ENCODE measurements at regions not wholly inside any gene's neighbourhood (a gene's known extent, or its start where the extent isn't known, plus 50 kb on each side); places are given as distances from the start of the nearest gene placed in this dataset.

DNA sequence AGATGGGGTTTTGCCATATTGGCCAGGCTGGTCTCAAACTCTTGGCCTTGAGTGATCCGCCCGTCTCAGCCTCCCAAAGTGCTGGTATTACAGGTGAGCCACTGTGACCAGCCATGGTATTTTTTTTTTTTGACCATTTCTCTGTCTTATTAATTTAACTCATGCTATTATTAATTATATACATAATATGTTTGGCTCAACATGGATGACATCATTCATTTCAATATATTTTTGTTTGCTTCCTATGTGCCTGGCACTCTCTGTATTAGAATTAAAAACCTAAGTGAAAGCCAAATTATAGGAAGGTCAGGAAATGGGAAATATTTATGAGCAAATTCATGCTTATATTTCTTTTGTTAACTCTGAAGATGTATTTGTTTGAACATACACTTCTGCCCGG lies 55.8 kb upstream of the AKIRIN2 start:
- Histone ChIP-seq H3K9me2 (ENCODE audit: insufficient read depth, low read length) (no peaks in the 10 kb centered on the region), H3K79me2 (ENCODE audit: insufficient read depth, low read depth, low read length) (no peaks in the 10 kb centered on the region), H3K27ac (ENCODE audit: low read depth, low read length, poor library complexity, severe bottlenecking) (peak overlapping the region; percentile 78), H3K4me1 (ENCODE audit: insufficient read depth, low read length, poor library complexity, severe bottlenecking) (peaks cover 49% of the 10 kb centered on the region), H2AFZ (ENCODE audit: low read length) (peak overlapping the region; percentile 71; the same call in 1 of the 2 replicates), H3K9me3 (ENCODE audit: low read length) (peaks cover 14% of the 10 kb centered on the region), H3K36me3 (ENCODE audit: insufficient read depth, low read length) (no peaks in the 10 kb centered on the region; the same call in 1 of the 2 replicates), H4K20me1 (ENCODE audit: insufficient read depth, low read length) (no peaks in the 10 kb centered on the region), H3K4me3 (ENCODE audit: low read depth, low read length, poor library complexity, severe bottlenecking) (no peak overlapping the region), H3K4me2 (ENCODE audit: low read length) (peak overlapping the region; percentile 61; the same call in 1 of the 2 replicates)
- CTCF ChIA-PET (ENCODE audit: unreplicated experiment) = interaction anchor here (1.0 kb wide), 1 partner anchor 14 kb away, joined by 4 read pairs; no protein-coding TSS in a partner anchor
- no TSS peak for BruUV-seq (replicated peaks)
- intact Hi-C loops (cut with micrococcal nuclease; ENCODE audit: unreplicated experiment) = loop anchor here (1.0 to 5.0 kb wide), 5 partner anchors 39 to 855 kb away; partner anchors contain the start of gene CNR1
- no peak for DNase-seq (ENCODE audit: low spot score)
- no peak for TF ChIP-seq EZH2phosphoT487 (IDR thresholded peaks at IDR 0.05; ENCODE audit: borderline replicate concordance, low read depth, low read length)
- TF ChIP-seq, protein P1, sequence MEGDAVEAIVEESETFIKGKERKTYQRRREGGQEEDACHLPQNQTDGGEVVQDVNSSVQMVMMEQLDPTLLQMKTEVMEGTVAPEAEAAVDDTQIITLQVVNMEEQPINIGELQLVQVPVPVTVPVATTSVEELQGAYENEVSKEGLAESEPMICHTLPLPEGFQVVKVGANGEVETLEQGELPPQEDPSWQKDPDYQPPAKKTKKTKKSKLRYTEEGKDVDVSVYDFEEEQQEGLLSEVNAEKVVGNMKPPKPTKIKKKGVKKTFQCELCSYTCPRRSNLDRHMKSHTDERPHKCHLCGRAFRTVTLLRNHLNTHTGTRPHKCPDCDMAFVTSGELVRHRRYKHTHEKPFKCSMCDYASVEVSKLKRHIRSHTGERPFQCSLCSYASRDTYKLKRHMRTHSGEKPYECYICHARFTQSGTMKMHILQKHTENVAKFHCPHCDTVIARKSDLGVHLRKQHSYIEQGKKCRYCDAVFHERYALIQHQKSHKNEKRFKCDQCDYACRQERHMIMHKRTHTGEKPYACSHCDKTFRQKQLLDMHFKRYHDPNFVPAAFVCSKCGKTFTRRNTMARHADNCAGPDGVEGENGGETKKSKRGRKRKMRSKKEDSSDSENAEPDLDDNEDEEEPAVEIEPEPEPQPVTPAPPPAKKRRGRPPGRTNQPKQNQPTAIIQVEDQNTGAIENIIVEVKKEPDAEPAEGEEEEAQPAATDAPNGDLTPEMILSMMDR (conservative IDR thresholded peaks at IDR 0.05; ENCODE audit: low read length) = no peak
- POLR2A ChIA-PET = interaction anchor here (0.7 to 2.1 kb wide), 15 partner anchors 11 to 289 kb away, joined by 3 to 20 read pairs (median 5); partner anchors contain the start of gene AKIRIN2

DNA sequence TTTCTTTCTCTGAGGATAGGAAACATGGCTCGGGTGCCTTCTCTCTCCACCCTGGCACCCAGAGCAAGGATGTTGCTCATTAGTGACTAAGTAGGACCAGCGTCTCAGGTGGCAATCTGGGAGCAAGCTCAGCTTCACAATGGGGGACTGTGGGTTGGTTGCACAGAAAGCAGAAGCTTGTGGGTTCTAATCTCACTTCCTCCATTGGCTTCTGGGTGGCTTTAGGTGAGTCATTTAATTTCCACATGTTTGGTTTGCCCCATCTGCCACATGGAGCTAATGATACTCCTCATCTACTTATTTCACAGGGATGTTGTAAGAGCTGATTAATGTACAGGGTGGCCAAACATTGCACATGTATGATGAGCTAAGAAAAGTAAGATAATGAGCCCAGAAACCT lies 54.8 kb upstream of the AKIRIN2 start:
- H3K27ac ChIP-seq (ENCODE audit: low read depth, low read length, poor library complexity, severe bottlenecking) = peak overlapping the region; percentile 78
- no peaks in the 10 kb centered on the region for H4K20me1 ChIP-seq (ENCODE audit: insufficient read depth, low read length)
- H3K4me1 ChIP-seq (ENCODE audit: insufficient read depth, low read length, poor library complexity, severe bottlenecking) = peaks cover 49% of the 10 kb centered on the region
- DNase-seq (ENCODE audit: low spot score) = peak; percentile 94
- H3K79me2 ChIP-seq (ENCODE audit: insufficient read depth, low read depth, low read length) = no peaks in the 10 kb centered on the region
- peak overlapping the region; percentile 23 for H3K4me3 ChIP-seq (ENCODE audit: low read depth, low read length, poor library complexity, severe bottlenecking)
- ChIA-PET CTCF (ENCODE audit: unreplicated experiment) (interaction anchor here (0.5 to 1.0 kb wide), 4 partner anchors 15 to 46 kb away, joined by 3 to 4 read pairs (median 3); no protein-coding TSS in a partner anchor), POLR2A (interaction anchor here (0.5 to 2.1 kb wide), 38 partner anchors 9 to 1601 kb away, joined by 3 to 20 read pairs (median 4); partner anchors contain the start of gene AKIRIN2)
- H3K4me2 ChIP-seq (ENCODE audit: low read length) = peak overlapping the region; percentile 61
- H2AFZ ChIP-seq (ENCODE audit: low read length) = peak overlapping the region; percentile 71; the same call in 1 of the 2 replicates
- intact Hi-C loops (cut with micrococcal nuclease; ENCODE audit: unreplicated experiment) = loop anchor here (1.0 to 5.0 kb wide), 5 partner anchors 39 to 855 kb away; partner anchors contain the start of gene CNR1
- no TSS peak for BruUV-seq (replicated peaks)
- H3K36me3 ChIP-seq (ENCODE audit: insufficient read depth, low read length) = no peaks in the 10 kb centered on the region; the same call in 1 of the 2 replicates
- TF ChIP-seq, protein P1 (conservative IDR thresholded peaks at IDR 0.05; ENCODE audit: low read length) = no peak
- TF ChIP-seq EZH2phosphoT487 (IDR thresholded peaks at IDR 0.05; ENCODE audit: borderline replicate concordance, low read depth, low read length) = no peak
- H3K9me2 ChIP-seq (ENCODE audit: insufficient read depth, low read length) = no peaks in the 10 kb centered on the region
- peaks cover 14% of the 10 kb centered on the region for H3K9me3 ChIP-seq (ENCODE audit: low read length)
